SK-N-MC (cell line): ENCODE measurements at regions not wholly inside any gene's neighbourhood (a gene's known extent, or its start where the extent isn't known, plus 50 kb on each side); places are given as distances from the start of the nearest gene placed in this dataset.

Source experiments
- EZH2 ChIP-seq: fragments of 200-600 bp; sonication (generic); IDR thresholded peaks from one replicate; pipeline ENCODE4 v1.6.1; 2017; ENCODE audit warnings: antibody characterized with exemption
- FOXP2 ChIP-seq: optimal IDR thresholded peaks from 2 replicates; pipeline ENCODE3; 2011; ENCODE audit warnings: mild to moderate bottlenecking, moderate library complexity; ENCODE audit not compliant: insufficient read depth; ENCODE audit errors: extremely low read length, control extremely low read depth
- POLR2AphosphoS5 ChIP-seq: IDR thresholded peaks from 2 replicates; pipeline ENCODE4 v1.6.1; 2012; ENCODE audit warnings: mild to moderate bottlenecking, low read depth, low read length, borderline replicate concordance

- TF ChIP-seq POLR2AphosphoS5 (no peak), EZH2 (no peak), FOXP2 (no peak)
These were observed 165.4 kb upstream of the LRIG3 start for GRCh38 chr12:59085690-59086089.
